GM12878 (cell line): ENCODE measurements at regions not wholly inside any gene's neighbourhood (a gene's known extent, or its start where the extent isn't known, plus 50 kb on each side); places are given as distances from the start of the nearest gene placed in this dataset.

Source experiments
- CREB1 ChIP-seq: IDR thresholded peaks from 2 replicates; pipeline ENCODE4 v1.6.1; 2012; ENCODE audit warnings: low read depth, mild to moderate bottlenecking, inconsistent platforms
- POLR2A ChIP-seq: IDR thresholded peaks from 2 replicates; pipeline ENCODE4 v1.6.1; 2011; ENCODE audit warnings: low read depth, mild to moderate bottlenecking, low read length

- TF ChIP-seq CREB1 (no peak), POLR2A (no peak)
These were observed 1098.4 kb upstream of the EEF2KMT start for GRCh38 chr16:6195966-6196365.
